ENCODE measurements at regions not wholly inside any gene's neighbourhood (a gene's known extent, or its start where the extent isn't known, plus 50 kb on each side); places are given as distances from the start of the nearest gene placed in this dataset.

- no peak for TF ChIP-seq CTCF (IDR thresholded peaks at IDR 0.05)
- TF ChIP-seq POLR2AphosphoS5 (IDR thresholded peaks at IDR 0.05; ENCODE audit: insufficient read depth in 1 of 2, low read depth in 1 of 2) = no peak
These were observed 277.8 kb downstream of the LTN1 start for GRCh38 chr21:28714777-28715464.

All from vagina (tissue), 2 donors.